Stomach (tissue), 4 donors: ENCODE measurements at regions not wholly inside any gene's neighbourhood (a gene's known extent, or its start where the extent isn't known, plus 50 kb on each side); places are given as distances from the start of the nearest gene placed in this dataset.

ENCODE experiments used
- CTCF ChIP-seq, 7 experiments: fragments of 450-650 bp in 4 of 7; fragments of 200-600 bp in 3 of 7; sonication (generic) in 3 of 7; IDR thresholded peaks; one replicate each; pipeline ENCODE4 v1.5.1; 2016 to 2019; ENCODE audit warnings: antibody characterized with exemption in 7 of 7, control low read depth in 2 of 7, mild to moderate bottlenecking in 1 of 7
- EP300 ChIP-seq: sonication (generic); formaldehyde crosslinking; IDR thresholded peaks from one replicate; pipeline ENCODE4 v1.6.1; 2017; ENCODE audit warnings: antibody characterized with exemption
- POLR2A ChIP-seq, 4 donors: fragments of 450-650 bp; IDR thresholded peaks; one replicate each; pipeline ENCODE4 v1.6.1; 2016; ENCODE audit warnings: antibody characterized with exemption in 4 of 4, control low read depth in 2 of 4, mild to moderate bottlenecking in 1 of 4, moderate library complexity in 1 of 4

DNA sequence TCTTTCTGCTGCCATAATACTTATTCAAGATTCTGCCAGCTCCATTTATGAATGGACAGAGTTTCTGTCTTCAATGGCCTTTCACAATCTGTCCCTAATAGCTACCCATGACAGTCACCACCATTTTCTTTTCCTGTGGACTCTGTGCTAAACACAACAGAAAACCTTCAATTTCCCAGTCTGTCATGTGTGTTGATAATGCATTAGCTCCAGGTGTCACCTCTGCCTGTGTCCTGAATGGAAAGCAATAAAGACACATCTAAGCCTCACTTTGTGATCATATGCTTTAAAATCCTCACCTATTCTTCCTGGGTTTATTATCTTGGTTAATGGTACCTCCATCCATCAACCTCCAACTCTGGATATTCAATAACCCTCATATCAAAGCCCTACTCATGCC is 772.2 kb downstream of the DCDC2C start:
- TF ChIP-seq CTCF (IDR thresholded peaks at IDR 0.05) (no peak), EP300 (no peak), POLR2A (IDR thresholded peaks at IDR 0.05) (no peak)
